SK-N-SH (cell line): ENCODE measurements at regions not wholly inside any gene's neighbourhood (a gene's known extent, or its start where the extent isn't known, plus 50 kb on each side); places are given as distances from the start of the nearest gene placed in this dataset.

Experiments
- CTCF ChIA-PET: fragments of 300-600, 350-600 bp; formaldehyde crosslinking; extraction: SDS; loops from one replicate; lab custom pipeline; 2021; lab: Yijun Ruan, JAX
- POLR2A ChIA-PET: fragments of 350-600 bp; sonication (Branson Sonifier 250); formaldehyde crosslinking; extraction: SDS; loops from one replicate; lab custom pipeline; 2020; ENCODE audit warnings: antibody characterized with exemption, inconsistent platforms; lab: Yijun Ruan, JAX
- DNase-seq: peaks from one replicate; pipeline ENCODE4 v3.0.0; 2012
- H2AFZ ChIP-seq: fragments of 200-600 bp; sonication (generic); 2 replicates; pipeline ENCODE4 v1.8.1; 2016; ENCODE audit warnings: antibody characterized with exemption, mild to moderate bottlenecking, low read depth
- H3F3A ChIP-seq: fragments of 200-600 bp; sonication (generic); replicated peaks from 2 replicates; pipeline ENCODE3; 2016; ENCODE audit warnings: antibody characterized with exemption, mild to moderate bottlenecking; ENCODE audit not compliant: insufficient read depth
- H3K27ac ChIP-seq, 2 experiments: fragments of 200-500 bp in 1 of 2; fragments of 200-600 bp in 1 of 2; sonication (Bioruptor generic) in 1 of 2; sonication (generic), shearing (Covaris generic) in 1 of 2; 2 replicates each; pipeline versions ENCODE4 v1.5.1 to v1.6.1; 2014 to 2016; ENCODE audit warnings: low read depth in 2 of 2, inconsistent platforms in 1 of 2, low read length in 1 of 2, mild to moderate bottlenecking in 1 of 2, mixed read lengths in 1 of 2
- H3K27me3 ChIP-seq: fragments of 200-600 bp; sonication (generic), shearing (Covaris generic); 2 replicates; pipeline ENCODE4 v1.6.1; 2016; ENCODE audit warnings: mixed run types; ENCODE audit not compliant: insufficient read depth
- H3K36me3 ChIP-seq, 2 experiments: fragments of 200-500 bp in 1 of 2; fragments of 200-600 bp in 1 of 2; sonication (Bioruptor generic) in 1 of 2; sonication (generic) in 1 of 2; replicated peaks in 1 of 2; 2 replicates each; pipeline versions ENCODE3 to v1.5.1; 2014 to 2016; ENCODE audit warnings: low read length in 1 of 2, mild to moderate bottlenecking in 1 of 2; ENCODE audit not compliant: insufficient read depth in 2 of 2, control insufficient read depth in 1 of 2
- H3K4me1 ChIP-seq, 2 experiments: fragments of 200-500 bp in 1 of 2; fragments of 200-600 bp in 1 of 2; sonication (Bioruptor generic) in 1 of 2; sonication (generic), shearing (Covaris generic) in 1 of 2; 2 replicates each; pipeline versions ENCODE4 v1.5.1 to v1.6.1; 2014 to 2016; ENCODE audit warnings: low read depth in 1 of 2, low read length in 1 of 2, mixed run types in 1 of 2; ENCODE audit not compliant: insufficient read depth in 2 of 2, control insufficient read depth in 1 of 2
- H3K4me2 ChIP-seq: fragments of 200-600 bp; sonication (generic), shearing (Covaris generic); 2 replicates; pipeline ENCODE4 v1.6.1; 2017; ENCODE audit warnings: mixed run types
- H3K4me3 ChIP-seq, 2 experiments: fragments of 200-500 bp in 1 of 2; fragments of 200-600 bp in 1 of 2; sonication (Bioruptor generic) in 1 of 2; sonication (generic), shearing (Covaris generic) in 1 of 2; 2 replicates each; pipeline versions ENCODE4 v1.5.1 to v1.8.1; 2014 to 2016; ENCODE audit warnings: low read depth in 2 of 2, inconsistent platforms in 1 of 2, low read length in 1 of 2, mild to moderate bottlenecking in 1 of 2, mixed read lengths in 1 of 2, moderate library complexity in 1 of 2
- H3K79me2 ChIP-seq: fragments of 200-600 bp; sonication (generic); 2 replicates; pipeline ENCODE4 v1.8.1; 2017; ENCODE audit warnings: mild to moderate bottlenecking; ENCODE audit not compliant: insufficient read depth
- H3K9ac ChIP-seq: fragments of 200-600 bp; sonication (generic); 2 replicates; pipeline ENCODE4 v1.6.1; 2017; ENCODE audit warnings: mixed run types
- H3K9me2 ChIP-seq: fragments of 200-600 bp; sonication (generic); 2 replicates; pipeline ENCODE4 v1.6.1; 2017; ENCODE audit warnings: mixed run types
- H3K9me3 ChIP-seq: fragments of 200-600 bp; sonication (generic); 2 replicates; pipeline ENCODE4 v1.6.1; 2017; ENCODE audit warnings: mixed run types, mild to moderate bottlenecking, moderate library complexity
- H4K20me1 ChIP-seq: fragments of 200-600 bp; sonication (generic); 2 replicates; pipeline ENCODE4 v1.6.1; 2017; ENCODE audit warnings: mild to moderate bottlenecking, mixed run types; ENCODE audit not compliant: insufficient read depth
- CHD2 ChIP-seq: fragments of 150-350 bp; IDR thresholded peaks from 2 replicates; pipeline ENCODE4 v1.6.1; 2018; ENCODE audit warnings: low read length; ENCODE audit not compliant: partially characterized antibody
- EP300 ChIP-seq, 2 experiments: IDR thresholded peaks; 2 replicates each; pipeline versions ENCODE4 v1.4.0 to v1.6.1; 2012; ENCODE audit warnings: borderline replicate concordance in 1 of 2, low read depth in 1 of 2, low read length in 1 of 2
- FOXM1 ChIP-seq: IDR thresholded peaks from 2 replicates; pipeline ENCODE4 v1.4.0; 2012; ENCODE audit warnings: low read depth, mild to moderate bottlenecking
- GATA2 ChIP-seq: sonication (generic); formaldehyde crosslinking; IDR thresholded peaks from 2 replicates; pipeline ENCODE4 v1.5.0; 2020; ENCODE audit warnings: mild to moderate bottlenecking, missing genetic modification reagents
- NRF1 ChIP-seq: IDR thresholded peaks from 2 replicates; pipeline ENCODE4 v1.6.1; 2012; ENCODE audit warnings: low read depth, mild to moderate bottlenecking, low read length
- RAD21 ChIP-seq: IDR thresholded peaks from 2 replicates; pipeline ENCODE4 v1.6.1; 2012; ENCODE audit warnings: mild to moderate bottlenecking, low read length
- REST ChIP-seq: IDR thresholded peaks from 2 replicates; pipeline ENCODE4 v1.6.1; 2012; ENCODE audit warnings: mild to moderate bottlenecking, low read depth, low read length, moderate library complexity
- RFX5 ChIP-seq: IDR thresholded peaks from 2 replicates; pipeline ENCODE4 v1.6.1; 2012; ENCODE audit warnings: mild to moderate bottlenecking, improper control_type of control experiment, low read length
- RXRA ChIP-seq: IDR thresholded peaks from 2 replicates; pipeline ENCODE4 v1.4.0; 2012; ENCODE audit warnings: low read depth, mild to moderate bottlenecking, borderline replicate concordance
- SIN3A ChIP-seq: IDR thresholded peaks from 2 replicates; pipeline ENCODE4 v1.6.1; 2012; ENCODE audit warnings: low read depth, mild to moderate bottlenecking, low read length, moderate library complexity, borderline replicate concordance
- SMC3 ChIP-seq: IDR thresholded peaks from 2 replicates; pipeline ENCODE4 v1.6.1; 2012; ENCODE audit warnings: low read depth, low read length, improper control_type of control experiment
- TAF1 ChIP-seq: IDR thresholded peaks from 2 replicates; pipeline ENCODE4 v1.6.1; 2012; ENCODE audit warnings: low read depth, mild to moderate bottlenecking, low read length, moderate library complexity, borderline replicate concordance
- TCF12 ChIP-seq: IDR thresholded peaks from 2 replicates; pipeline ENCODE4 v1.4.0; 2012
- USF2 ChIP-seq: fragments of 150-350 bp; IDR thresholded peaks from 2 replicates; pipeline ENCODE4 v1.6.1; 2017; ENCODE audit warnings: antibody characterized with exemption, low read length, low read depth, borderline replicate concordance
- ZBTB33 ChIP-seq: IDR thresholded peaks from 2 replicates; pipeline ENCODE4 v1.4.0; 2012; ENCODE audit warnings: low read depth, borderline replicate concordance
- WGBS: methylation state at CpG from one replicate; pipeline ENCODE4 v1.1.6; 2017; ENCODE audit warnings: low lambda C conversion rate; 5-methylcytosine and 5-hydroxymethylcytosine counted together

GRCh38 chr19:28989739-28990138, 223.2 kb downstream of the UQCRFS1 start:
- Histone ChIP-seq H3K4me1 (no peaks in the 10 kb centered on the region), H3K9me2 (no peaks in the 10 kb centered on the region), H3K4me2 (no peak overlapping the region), H2AFZ (no peak overlapping the region), H3K27me3 (peaks cover 5% of the 10 kb centered on the region; the same call in 1 of the 2 replicates), H4K20me1 (no peaks in the 10 kb centered on the region), H3F3A (no peaks in the 10 kb centered on the region), H3K9ac (no peak overlapping the region), H3K36me3 (no peaks in the 10 kb centered on the region), H3K79me2 (no peaks in the 10 kb centered on the region), H3K9me3 (no peaks in the 10 kb centered on the region), H3K4me3 (no peak overlapping the region), H3K27ac (no peak overlapping the region)
- 50% methylated on average over 5 of the region's 6 CpGs for WGBS
- CTCF ChIA-PET = interaction anchor here (1.2 kb wide), 1 partner anchor 887 kb away, joined by 3 read pairs; no protein-coding TSS in a partner anchor
- POLR2A ChIA-PET = no interaction called here
- DNase-seq = no peak
- TF ChIP-seq SMC3 (no peak), USF2 (no peak), ZBTB33 (no peak), REST (no peak), SIN3A (no peak), CHD2 (no peak), RXRA (no peak), TCF12 (no peak), RAD21 (no peak), EP300 (IDR thresholded peaks at IDR 0.05; ENCODE audit: borderline replicate concordance in 1 of 2, low read depth in 1 of 2, low read length in 1 of 2) (no peak), RFX5 (no peak)

GRCh38 chr19:28988066-28988465, 224.9 kb downstream of the UQCRFS1 start:
- no peak for DNase-seq
- Histone ChIP-seq H3K79me2 (no peaks in the 10 kb centered on the region), H4K20me1 (no peaks in the 10 kb centered on the region), H3K4me3 (no peak overlapping the region), H2AFZ (no peak overlapping the region), H3K9me3 (no peaks in the 10 kb centered on the region), H3K4me2 (no peak overlapping the region), H3K9ac (no peak overlapping the region), H3K4me1 (no peaks in the 10 kb centered on the region), H3K27me3 (peaks cover 13% of the 10 kb centered on the region; the same call in 1 of the 2 replicates), H3K27ac (no peak overlapping the region), H3F3A (no peaks in the 10 kb centered on the region), H3K9me2 (no peaks in the 10 kb centered on the region), H3K36me3 (no peaks in the 10 kb centered on the region)
- CTCF ChIA-PET = no interaction called here
- POLR2A ChIA-PET = no interaction called here
- 26% methylated on average over 1 of the region's 1 CpG for WGBS
- TF ChIP-seq SIN3A = no peak
- no peak for TF ChIP-seq RAD21
- TF ChIP-seq FOXM1 = no peak
- no peak for TF ChIP-seq NRF1
- no peak for TF ChIP-seq GATA2
- no peak for TF ChIP-seq TAF1
- no peak for TF ChIP-seq RXRA
- TF ChIP-seq REST = no peak
- no peak for TF ChIP-seq USF2
